IMR-90 (cell line): ENCODE measurements at regions not wholly inside any gene's neighbourhood (a gene's known extent, or its start where the extent isn't known, plus 50 kb on each side); places are given as distances from the start of the nearest gene placed in this dataset.

ENCODE experiments used
- ATAC-seq: fragments of 200-7000 bp; cut with Tn5 transposase; 2 replicates; pipeline ENCODE4 v1.9.1; 2020; ENCODE audit warnings: low read depth, mild to moderate bottlenecking, moderate library complexity
- BruUV-seq: library from RNA; stranded (reverse); fragments of 400-500 nt; replicated peaks from 2 replicates; lab custom pipeline; 2021; lab: Mats Ljungman, UMichigan
- CTCF ChIA-PET: fragments of 300-600 bp; formaldehyde crosslinking; extraction: SDS; loops from one replicate; lab custom pipeline; 2021; ENCODE audit warnings: antibody characterized with exemption; lab: Yijun Ruan, JAX
- POLR2A ChIA-PET: fragments of 300-600 bp; sonication (Branson Sonifier 250); formaldehyde crosslinking; loops from one replicate; lab custom pipeline; 2022; ENCODE audit warnings: antibody characterized with exemption; ENCODE audit not compliant: unreplicated experiment; lab: Charles Lee
- DNase-seq: peaks from one replicate; pipeline ENCODE4 v3.0.0; 2013
- H2AFZ ChIP-seq: replicated peaks from 2 replicates; pipeline ENCODE3; 2013; ENCODE audit warnings: low read length, mild to moderate bottlenecking; ENCODE audit not compliant: poor library complexity
- H2AK5ac ChIP-seq: 2 replicates; pipeline ENCODE4 v1.6.1; 2013; ENCODE audit warnings: low read depth, low read length, inconsistent platforms
- H2AK9ac ChIP-seq: replicated peaks from 2 replicates; pipeline ENCODE3; 2013; ENCODE audit warnings: mild to moderate bottlenecking, low read depth, low read length, moderate library complexity; ENCODE audit not compliant: poor library complexity
- H2BK120ac ChIP-seq: 2 replicates; pipeline ENCODE4 v1.6.1; 2013; ENCODE audit warnings: low read depth, low read length, inconsistent platforms
- H2BK15ac ChIP-seq: 3 replicates; pipeline ENCODE4 v1.6.1; 2013; ENCODE audit warnings: low read depth, low read length, inconsistent platforms
- H2BK20ac ChIP-seq: 2 replicates; pipeline ENCODE4 v1.6.1; 2013; ENCODE audit warnings: low read depth, mild to moderate bottlenecking, inconsistent platforms, low read length, moderate library complexity
- H2BK5ac ChIP-seq: 2 replicates; pipeline ENCODE4 v1.6.1; 2013; ENCODE audit warnings: mild to moderate bottlenecking, low read depth, low read length, inconsistent platforms; ENCODE audit not compliant: poor library complexity, severe bottlenecking
- H3K14ac ChIP-seq: replicated peaks from 2 replicates; pipeline ENCODE4 v1.6.1; 2013; ENCODE audit warnings: low read depth, low read length, inconsistent platforms
- H3K18ac ChIP-seq: 2 replicates; pipeline ENCODE4 v1.6.1; 2013; ENCODE audit warnings: low read depth, low read length, control low read depth
- H3K23ac ChIP-seq: 2 replicates; pipeline ENCODE4 v1.6.1; 2013; ENCODE audit warnings: low read depth, low read length, inconsistent platforms
- H3K27ac ChIP-seq: 2 replicates; pipeline ENCODE4 v1.5.1; 2013; ENCODE audit warnings: mild to moderate bottlenecking, control low read depth, low read length; ENCODE audit not compliant: insufficient read depth
- H3K27me3 ChIP-seq: 2 replicates; pipeline ENCODE4 v1.6.1; 2013; ENCODE audit warnings: low read length; ENCODE audit not compliant: control insufficient read depth, insufficient read depth
- H3K36me3 ChIP-seq: 2 replicates; pipeline ENCODE4 v1.6.1; 2013; ENCODE audit warnings: low read length, mixed read lengths; ENCODE audit not compliant: control insufficient read depth, insufficient read depth
- H3K4ac ChIP-seq: 2 replicates; pipeline ENCODE4 v1.6.1; 2013; ENCODE audit warnings: low read depth, low read length, inconsistent platforms
- H3K4me1 ChIP-seq: 2 replicates; pipeline ENCODE4 v1.6.1; 2013; ENCODE audit warnings: low read length, mixed read lengths; ENCODE audit not compliant: control insufficient read depth, insufficient read depth
- H3K4me2 ChIP-seq: 2 replicates; pipeline ENCODE4 v1.6.1; 2013; ENCODE audit warnings: low read depth, mild to moderate bottlenecking, control low read depth, low read length, moderate library complexity
- H3K4me3 ChIP-seq: 2 replicates; pipeline ENCODE4 v1.5.1; 2013; ENCODE audit warnings: low read depth, mild to moderate bottlenecking, control low read depth, low read length, moderate library complexity; ENCODE audit not compliant: insufficient read depth
- H3K56ac ChIP-seq: 2 replicates; pipeline ENCODE4 v1.6.1; 2013; ENCODE audit warnings: low read length, inconsistent platforms; ENCODE audit not compliant: insufficient read depth; ENCODE audit errors: extremely low read depth
- H3K79me1 ChIP-seq, 2 experiments: 2 replicates each; pipeline ENCODE4 v1.6.1; 2013; ENCODE audit warnings: low read length in 2 of 2, inconsistent platforms in 1 of 2, low read depth in 1 of 2
- H3K9ac ChIP-seq: 2 replicates; pipeline ENCODE4 v1.6.1; 2013; ENCODE audit warnings: low read depth, low read length, control low read depth
- H3K9me1 ChIP-seq: 2 replicates; pipeline ENCODE4 v1.6.1; 2013; ENCODE audit warnings: low read length, inconsistent platforms; ENCODE audit not compliant: insufficient read depth
- H3K9me3 ChIP-seq: 2 replicates; pipeline ENCODE4 v1.6.1; 2013; ENCODE audit warnings: low read length; ENCODE audit not compliant: control insufficient read depth, insufficient read depth
- H4K20me1 ChIP-seq: 2 replicates; pipeline ENCODE4 v1.6.1; 2013; ENCODE audit warnings: low read length, inconsistent platforms; ENCODE audit not compliant: insufficient read depth
- H4K5ac ChIP-seq: 2 replicates; pipeline ENCODE4 v1.6.1; 2013; ENCODE audit warnings: mild to moderate bottlenecking, low read depth, low read length, control low read depth
- H4K8ac ChIP-seq, 2 experiments: 2 replicates each; pipeline ENCODE4 v1.6.1; 2013; ENCODE audit warnings: low read depth in 2 of 2, low read length in 2 of 2, control low read depth in 1 of 2, inconsistent platforms in 1 of 2
- H4K91ac ChIP-seq: 2 replicates; pipeline ENCODE4 v1.6.1; 2013; ENCODE audit warnings: low read depth, low read length, inconsistent platforms; ENCODE audit not compliant: insufficient read depth
- MAFK ChIP-seq: IDR thresholded peaks from 2 replicates; pipeline ENCODE4 v1.6.1; 2012; ENCODE audit warnings: low read depth, low read length, improper control_type of control experiment
- RFX5 ChIP-seq: IDR thresholded peaks from 2 replicates; pipeline ENCODE4 v1.8.0; 2012; ENCODE audit warnings: low read depth, mild to moderate bottlenecking, low read length, moderate library complexity
- WGBS, 2 experiments: methylation state at CpG; one replicate each; pipeline versions ENCODE4 v1.1.5 to v1.1.7; 2013; ENCODE audit warnings: missing lambda C conversion rate in 2 of 2; ENCODE audit not compliant: insufficient read length in 1 of 2; ENCODE audit errors: extremely low coverage in 2 of 2; 5-methylcytosine and 5-hydroxymethylcytosine counted together
- dilution Hi-C: fragments of 300-500 bp; cut with HindIII; formaldehyde crosslinking; loops from one replicate; pipeline ENCODE4 v1.14.3; 2018; ENCODE audit warnings: low sequenced_read_pairs; ENCODE audit not compliant: unreplicated experiment
- in situ Hi-C: fragments of 300-500 bp; cut with MboI; formaldehyde crosslinking; loops from 3 replicates; pipeline ENCODE4 v1.14.3; 2019; ENCODE audit warnings: low sequenced_read_pairs, inconsistent platforms, mixed read lengths
- intact Hi-C: fragments of 100-400 bp; cut with micrococcal nuclease; formaldehyde crosslinking; loops from 2 replicates; pipeline ENCODE4 v1.10.0; 2022

- H3K14ac ChIP-seq, result no peak overlapping the region
- no peak overlapping the region for H3K4me3 ChIP-seq
- H3K36me3 ChIP-seq, result no peaks in the 10 kb centered on the region
- peaks cover 7% of the 10 kb centered on the region for H3K9me1 ChIP-seq
- no peak overlapping the region for H4K5ac ChIP-seq
- dilution Hi-C loops (no loop called here), in situ Hi-C loops (no loop called here), intact Hi-C loops (no loop called here)
- H4K8ac ChIP-seq, result no peak overlapping the region
- no peak overlapping the region for H2AK9ac ChIP-seq
- no peak overlapping the region for H2BK5ac ChIP-seq
- no peaks in the 10 kb centered on the region for H4K20me1 ChIP-seq
- H2BK15ac ChIP-seq, result no peak overlapping the region
- H3K9me3 ChIP-seq, result no peaks in the 10 kb centered on the region
- no peak overlapping the region for H2BK20ac ChIP-seq
- H3K4ac ChIP-seq, result no peak overlapping the region
- no peak overlapping the region for H3K18ac ChIP-seq
- H3K79me1 ChIP-seq, result no peaks in the 10 kb centered on the region
- ChIA-PET POLR2A (no interaction called here), CTCF (no interaction called here)
- no peak overlapping the region for H3K23ac ChIP-seq
- H2AFZ ChIP-seq, result no peak overlapping the region
- no peak overlapping the region for H4K91ac ChIP-seq
- no peak overlapping the region for H3K56ac ChIP-seq
- H3K4me1 ChIP-seq, result peaks cover 7% of the 10 kb centered on the region
- H2AK5ac ChIP-seq, result no peak overlapping the region
- peak; percentile 33 for DNase-seq
- H2BK120ac ChIP-seq, result no peak overlapping the region
- ATAC-seq, result no peak
- WGBS, 2 experiments, result no CpG with 5 or more reads among the region's 2 CpGs
- H3K27ac ChIP-seq, result no peak overlapping the region
- H3K27me3 ChIP-seq, result no peaks in the 10 kb centered on the region
- no peak overlapping the region for H3K9ac ChIP-seq
- TF ChIP-seq RFX5 (no peak), MAFK (peak; percentile 97)
- no peak overlapping the region for H3K4me2 ChIP-seq
- no TSS peak for BruUV-seq
These were observed 115.6 kb upstream of the ADGRF1 start for GRCh38 chr6:47157653-47158219.
